ENCODE measurements at regions not wholly inside any gene's neighbourhood (a gene's known extent, or its start where the extent isn't known, plus 50 kb on each side); places are given as distances from the start of the nearest gene placed in this dataset.
"Not testable (repeated sequence)": the region's sequence is repeated elsewhere in the genome, so short reads cannot be mapped to it uniquely, and the experiment has no call there.

GRCh38 chr21:7930445-7930844 is 2590.9 kb upstream of the TPTE start:
- not testable (repeated sequence) for TF ChIP-seq CTCF, POLR2AphosphoS5 (IDR thresholded peaks at IDR 0.05)
